SK-MEL-5 (cell line): ENCODE measurements at regions not wholly inside any gene's neighbourhood (a gene's known extent, or its start where the extent isn't known, plus 50 kb on each side); places are given as distances from the start of the nearest gene placed in this dataset.

Experiments
- DNase-seq: peaks from one replicate; pipeline ENCODE4 v3.0.0-alpha.2; 2016; ENCODE audit warnings: low read depth, low spot score
- in situ Hi-C: cut with HindIII; loops from 2 replicates; pipeline ENCODE4 v1.10.0; 2016; ENCODE audit warnings: low sequenced_read_pairs, high pct_unique_total_duplicates, low pct_unique_long_range_greater_than_20kb

GRCh38 chr17:53092072-53092471 is 730.7 kb upstream of the KIF2B start:
- in situ Hi-C loops: no loop called here
- no peak for DNase-seq

DNA sequence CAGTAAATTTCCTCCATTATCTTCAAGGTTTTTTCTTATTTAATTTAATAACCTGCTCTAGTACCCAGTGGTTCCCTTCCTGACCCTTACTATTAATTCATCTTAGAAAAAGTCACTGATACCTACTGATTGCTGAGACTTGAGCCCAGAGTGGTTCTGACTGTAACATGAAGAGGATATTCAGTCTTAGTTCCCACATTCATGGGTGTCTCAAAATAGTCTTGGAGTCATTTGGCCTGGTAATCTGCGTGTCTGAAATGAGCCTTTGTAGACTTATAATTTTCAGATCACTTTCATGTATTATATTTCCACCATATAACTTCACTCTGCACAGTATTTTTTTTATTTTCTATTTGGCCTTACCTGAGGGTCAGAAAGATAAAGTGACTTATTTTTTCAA is 732.0 kb upstream of the KIF2B start:
- no peak for DNase-seq
- in situ Hi-C loops: no loop called here

GRCh38 chr17:53088481-53088880 is 734.2 kb upstream of the KIF2B start:
- DNase-seq: no peak
- in situ Hi-C loops: no loop called here

DNA sequence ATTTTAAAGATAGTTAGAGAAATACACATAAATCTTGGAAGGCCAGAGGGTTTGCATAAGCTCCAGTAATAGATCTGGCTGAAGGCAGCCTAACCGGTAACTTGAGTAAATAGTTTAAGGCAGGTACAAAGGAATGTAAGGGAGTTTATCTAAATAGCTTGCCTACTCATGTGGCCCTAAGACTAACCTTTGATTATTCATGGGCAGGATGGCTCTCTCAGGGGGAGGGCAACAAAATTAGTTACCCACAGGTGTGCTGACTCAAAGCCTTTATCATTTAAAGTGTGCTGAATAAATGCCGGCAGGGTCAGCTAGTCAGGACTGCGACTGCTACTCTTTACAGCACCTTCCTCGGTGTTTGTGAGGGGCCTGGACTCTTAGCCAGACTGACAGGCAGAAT is 761.3 kb upstream of the KIF2B start:
- no peak for DNase-seq
- in situ Hi-C loops: no loop called here

DNA sequence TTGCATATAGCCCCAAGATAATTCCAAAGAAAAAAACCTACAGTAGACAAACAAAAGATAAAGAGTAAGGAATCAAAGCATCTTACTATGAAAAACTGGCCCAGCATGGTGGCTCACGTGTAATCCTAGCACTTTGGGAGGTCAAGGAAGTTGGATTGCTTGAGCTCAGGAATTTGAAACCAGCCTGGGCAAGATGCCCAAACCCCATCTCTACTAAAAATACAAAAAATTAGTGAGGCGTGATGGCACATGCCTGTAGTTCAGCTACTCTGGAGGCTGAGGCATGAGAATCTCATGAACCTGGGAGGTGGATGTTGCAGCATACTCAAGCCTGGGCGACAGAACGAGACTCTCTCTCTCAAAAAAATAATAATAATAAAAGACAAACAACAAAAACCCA is 764.7 kb upstream of the KIF2B start:
- in situ Hi-C loops: no loop called here
- DNase-seq: no peak

- in situ Hi-C loops: no loop called here
- DNase-seq: no peak
Observed at GRCh38 chr17:53046781-53047180, 775.9 kb upstream of the KIF2B start.

DNA sequence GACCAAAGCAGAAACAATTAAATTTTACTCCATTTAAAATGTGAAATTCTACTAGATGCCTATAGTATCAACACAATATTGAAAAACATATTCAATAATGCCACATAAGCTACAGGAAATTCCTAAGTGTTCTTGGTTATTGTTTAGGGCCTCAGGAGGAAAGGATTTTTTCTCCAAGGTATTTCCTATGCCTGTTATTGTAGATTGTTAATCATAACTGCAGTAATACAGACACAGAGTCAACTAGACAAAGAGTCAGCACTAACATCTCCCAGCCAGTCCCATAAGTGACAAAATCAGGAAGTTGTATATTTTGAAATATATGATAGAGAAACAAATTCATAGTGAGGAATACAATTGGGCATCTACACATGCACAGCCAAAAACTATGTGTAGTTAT is 782.7 kb upstream of the KIF2B start:
- no peak for DNase-seq
- in situ Hi-C loops: no loop called here

DNA sequence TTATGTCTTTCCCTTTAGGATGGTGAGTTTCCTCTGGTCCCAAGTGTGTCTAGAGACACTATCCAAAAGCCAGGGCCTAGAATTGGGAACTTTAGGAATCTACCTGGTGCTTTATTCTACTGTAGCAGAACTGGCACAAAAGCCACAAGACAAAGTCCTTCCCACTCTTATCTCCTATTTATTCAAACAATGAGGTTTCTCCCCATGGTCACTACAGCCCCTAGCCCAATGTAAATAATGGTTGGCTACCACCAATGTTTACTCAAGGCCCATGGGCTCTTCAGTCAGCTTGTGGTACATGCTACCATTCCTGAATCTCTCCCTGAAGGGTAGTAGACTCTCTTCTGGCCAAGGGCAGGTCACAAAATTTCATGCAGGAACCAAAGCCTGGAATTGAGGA is 789.4 kb upstream of the KIF2B start:
- in situ Hi-C loops: no loop called here
- DNase-seq: no peak

- peak; percentile 88 for DNase-seq
- in situ Hi-C loops: no loop called here
Observed at GRCh38 chr17:53032861-53033271, 789.9 kb upstream of the KIF2B start.

DNA sequence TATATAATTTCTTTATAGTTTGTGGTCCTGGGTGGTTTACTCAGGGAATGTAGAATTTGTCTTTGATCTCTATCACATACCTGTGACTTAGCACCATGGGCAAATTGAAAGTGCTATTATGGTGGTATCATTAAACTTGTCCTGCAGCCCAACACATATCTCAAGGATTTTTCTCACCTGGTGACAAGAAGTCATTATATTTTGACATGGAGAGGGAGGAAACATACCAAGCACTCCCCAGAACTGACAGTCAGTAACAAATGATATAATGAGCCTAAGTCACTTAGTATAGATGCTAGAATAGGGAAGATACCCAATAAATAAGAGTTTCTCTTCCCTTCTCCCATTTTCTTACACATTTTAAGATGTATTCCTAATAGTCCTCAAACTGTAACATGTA is 805.5 kb upstream of the KIF2B start:
- no peak for DNase-seq
- in situ Hi-C loops: no loop called here

- in situ Hi-C loops: no loop called here
- DNase-seq: no peak
Observed at GRCh38 chr17:53016085-53016484, 806.6 kb upstream of the KIF2B start.

DNA sequence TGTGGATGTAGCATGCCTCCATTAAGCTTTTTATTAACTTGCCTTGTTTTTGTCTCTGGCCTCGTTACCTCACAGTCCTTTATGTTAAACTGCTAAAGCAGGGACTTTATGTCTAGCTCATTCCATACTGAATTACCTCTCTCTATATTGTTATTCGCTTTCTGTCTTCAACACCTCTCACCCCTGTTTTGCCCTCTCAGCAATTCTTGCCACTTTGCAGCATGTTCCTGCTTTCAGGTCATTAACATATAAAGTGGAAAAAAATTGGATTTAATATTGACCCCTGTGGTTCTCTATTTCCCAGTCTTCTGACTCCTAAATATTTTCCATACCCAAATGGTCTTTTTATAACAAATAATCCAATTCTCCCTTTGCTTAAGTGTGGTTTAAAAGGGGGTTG is 810.4 kb upstream of the KIF2B start:
- in situ Hi-C loops: no loop called here
- no peak for DNase-seq

DNA sequence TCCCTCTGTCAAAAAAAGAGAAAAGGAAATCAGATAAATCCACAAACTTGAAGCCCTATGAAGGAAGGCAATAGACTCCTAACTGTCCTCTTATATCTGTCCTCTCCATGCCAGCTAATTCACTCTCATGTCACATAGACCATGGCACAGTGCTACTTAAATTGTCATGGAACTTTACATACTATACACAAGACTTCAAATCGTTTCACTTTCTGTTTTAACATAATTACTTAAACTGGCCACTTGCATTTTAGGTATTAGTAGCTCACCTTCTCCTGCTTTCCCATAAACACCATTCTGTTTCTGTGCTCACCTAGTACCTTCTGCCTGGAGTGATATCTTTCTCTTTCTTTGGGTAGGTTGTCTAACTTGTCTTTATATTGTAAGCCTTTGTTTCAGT is 816.7 kb upstream of the KIF2B start:
- no peak for DNase-seq
- in situ Hi-C loops: no loop called here

GRCh38 chr17:53004902-53005301 is 817.8 kb upstream of the KIF2B start:
- no peak for DNase-seq

DNA sequence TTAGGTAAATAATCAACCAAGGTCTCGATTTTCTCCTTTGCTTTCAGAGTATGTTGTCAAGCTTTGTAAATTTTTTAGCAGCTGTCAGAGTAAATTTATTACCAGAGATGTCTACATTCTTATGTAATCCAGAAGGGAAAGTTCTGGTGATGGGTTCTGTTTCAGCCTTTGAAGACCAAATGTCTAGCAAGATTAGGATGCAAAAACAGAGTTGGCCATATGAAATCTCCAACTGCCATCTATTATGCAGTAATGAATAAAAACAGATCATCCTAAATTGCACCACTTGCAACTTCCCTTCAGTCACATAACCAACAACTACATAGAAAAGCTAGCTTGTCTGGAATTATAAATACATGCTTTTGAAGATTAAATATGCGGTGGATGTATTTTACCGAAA is 826.8 kb upstream of the KIF2B start:
- in situ Hi-C loops: no loop called here
- no peak for DNase-seq

More at GRCh38 chr17:53004902-53005301, 817.8 kb upstream of the KIF2B start:
- in situ Hi-C loops: no loop called here

GRCh38 chr17:52995147-52995546 is 827.6 kb upstream of the KIF2B start:
- in situ Hi-C loops: no loop called here
- no peak for DNase-seq

DNA sequence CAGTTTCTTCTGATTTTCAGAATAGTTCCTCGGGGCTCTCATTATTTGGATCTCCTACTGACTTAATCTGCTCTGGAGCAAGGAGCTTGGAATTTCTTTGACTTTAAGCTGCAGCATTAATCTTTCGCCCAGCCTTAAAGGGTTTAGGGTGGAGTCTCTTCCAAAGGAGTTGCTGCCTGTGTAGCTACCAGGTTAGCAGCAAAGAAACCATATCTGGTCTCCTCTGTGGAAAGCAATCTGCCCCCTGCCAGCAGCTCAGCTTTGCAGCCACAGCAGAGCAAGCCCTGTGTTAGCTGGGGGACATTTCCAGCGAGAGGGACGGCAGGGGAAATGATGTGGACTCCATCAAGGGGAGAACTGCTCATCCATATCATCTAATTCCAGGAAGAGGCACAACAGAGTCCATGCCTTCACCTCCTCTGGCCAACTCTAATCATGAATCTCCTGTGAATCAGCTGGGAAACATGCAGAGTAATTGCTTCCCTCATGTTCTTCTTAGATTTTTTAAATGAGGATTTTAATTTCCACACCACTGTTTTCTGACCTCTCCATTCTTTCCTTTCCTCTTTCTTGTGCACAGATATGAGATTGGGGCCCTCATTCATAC is 827.6 kb upstream of the CA10 start:
- no peak for DNase-seq
- in situ Hi-C loops: no loop called here

DNA sequence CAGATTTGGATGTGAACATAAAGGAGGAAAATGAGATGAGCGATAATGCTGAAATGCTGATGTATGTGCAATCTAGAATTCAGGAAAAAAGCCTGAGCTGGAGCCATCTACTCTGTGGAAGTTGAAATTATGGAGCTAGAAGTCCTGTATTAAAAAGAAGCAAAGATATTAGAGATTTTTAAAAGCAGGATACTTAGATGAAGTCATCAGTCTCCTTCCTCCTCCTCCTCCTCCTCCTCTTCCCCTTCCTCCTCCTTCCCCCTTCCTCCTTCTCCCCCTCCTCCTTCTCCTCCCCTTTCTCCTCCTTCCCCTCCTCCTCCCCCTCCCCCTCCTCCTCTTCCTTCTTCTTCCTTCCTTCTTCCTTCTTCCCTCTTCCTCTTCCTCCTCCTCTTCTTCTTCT is 823.8 kb upstream of the CA10 start:
- no peak for DNase-seq
- in situ Hi-C loops: no loop called here

GRCh38 chr17:52979921-52980320 is 821.4 kb upstream of the CA10 start:
- in situ Hi-C loops: no loop called here
- no peak for DNase-seq

DNA sequence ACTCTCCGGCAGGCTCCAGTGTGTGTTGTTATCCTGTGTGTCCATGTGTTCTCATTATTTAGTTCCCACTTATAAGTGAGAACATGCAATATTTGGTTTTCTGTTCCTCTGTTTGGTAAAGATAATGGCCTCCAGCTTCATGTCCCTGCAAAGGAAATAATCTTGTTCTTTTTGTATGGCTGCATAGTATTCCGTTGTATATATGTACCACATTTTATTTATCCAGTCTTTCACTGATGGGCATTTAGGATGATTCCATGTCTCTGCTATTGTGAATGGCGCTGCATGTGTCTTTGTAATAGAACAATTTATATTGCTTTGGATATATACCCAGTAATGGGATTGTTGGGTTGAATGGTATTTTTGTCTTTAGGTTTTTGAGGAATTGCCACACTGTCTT is 807.3 kb upstream of the CA10 start:
- in situ Hi-C loops: no loop called here

More for the DNA sequence above, 807.3 kb upstream of the CA10 start:
- no peak for DNase-seq
